ENCODE measurements at regions not wholly inside any gene's neighbourhood (a gene's known extent, or its start where the extent isn't known, plus 50 kb on each side); places are given as distances from the start of the nearest gene placed in this dataset.

GRCh38 chr18:2387588-2387987 is 183.7 kb downstream of the METTL4 start:
- no peak for TF ChIP-seq EZH2 (IDR thresholded peaks at IDR 0.05; ENCODE audit: borderline replicate concordance, low read depth, low read length, severe bottlenecking)
- TF ChIP-seq, protein P1, sequence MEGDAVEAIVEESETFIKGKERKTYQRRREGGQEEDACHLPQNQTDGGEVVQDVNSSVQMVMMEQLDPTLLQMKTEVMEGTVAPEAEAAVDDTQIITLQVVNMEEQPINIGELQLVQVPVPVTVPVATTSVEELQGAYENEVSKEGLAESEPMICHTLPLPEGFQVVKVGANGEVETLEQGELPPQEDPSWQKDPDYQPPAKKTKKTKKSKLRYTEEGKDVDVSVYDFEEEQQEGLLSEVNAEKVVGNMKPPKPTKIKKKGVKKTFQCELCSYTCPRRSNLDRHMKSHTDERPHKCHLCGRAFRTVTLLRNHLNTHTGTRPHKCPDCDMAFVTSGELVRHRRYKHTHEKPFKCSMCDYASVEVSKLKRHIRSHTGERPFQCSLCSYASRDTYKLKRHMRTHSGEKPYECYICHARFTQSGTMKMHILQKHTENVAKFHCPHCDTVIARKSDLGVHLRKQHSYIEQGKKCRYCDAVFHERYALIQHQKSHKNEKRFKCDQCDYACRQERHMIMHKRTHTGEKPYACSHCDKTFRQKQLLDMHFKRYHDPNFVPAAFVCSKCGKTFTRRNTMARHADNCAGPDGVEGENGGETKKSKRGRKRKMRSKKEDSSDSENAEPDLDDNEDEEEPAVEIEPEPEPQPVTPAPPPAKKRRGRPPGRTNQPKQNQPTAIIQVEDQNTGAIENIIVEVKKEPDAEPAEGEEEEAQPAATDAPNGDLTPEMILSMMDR (IDR thresholded peaks at IDR 0.05; ENCODE audit: borderline replicate concordance, extremely low read depth, low read length, poor library complexity, severe bottlenecking), result no peak

Data from DND-41 (cell line).